ENCODE measurements at regions not wholly inside any gene's neighbourhood (a gene's known extent, or its start where the extent isn't known, plus 50 kb on each side); places are given as distances from the start of the nearest gene placed in this dataset.

DNA sequence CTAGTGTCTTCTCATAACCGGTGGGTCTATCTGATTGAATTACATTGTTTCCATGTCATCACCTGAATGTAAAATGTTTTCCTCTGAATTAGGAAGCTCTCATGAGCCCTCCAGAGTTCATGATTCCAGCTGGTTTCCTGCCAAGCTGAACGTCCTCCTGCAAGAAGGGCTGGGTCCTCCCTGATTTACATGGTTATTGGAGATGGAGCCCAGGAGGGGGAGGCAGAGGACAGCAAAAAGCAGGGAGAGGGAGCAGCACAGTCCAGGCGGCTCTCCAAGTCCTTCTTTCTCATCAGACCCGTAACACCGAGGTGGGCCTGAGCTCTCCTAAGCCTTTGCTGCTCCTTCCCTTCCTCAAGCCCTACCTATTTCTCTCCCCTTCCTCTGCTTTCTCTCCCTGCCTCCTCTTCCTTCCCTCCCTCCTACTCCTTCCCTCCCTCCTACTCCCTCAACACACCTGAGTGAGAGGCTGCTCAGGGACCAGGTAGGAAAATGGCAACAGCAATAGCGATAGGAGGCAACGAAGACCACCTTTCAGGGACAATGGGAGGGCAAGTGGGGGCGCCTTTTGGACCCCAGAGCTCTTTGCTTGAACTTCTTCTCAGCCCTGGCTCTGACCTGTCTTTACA is 265.9 kb downstream of the PRDM2 start:
- FAIRE-seq (no peak), DNase-seq (ENCODE audit: insufficient read length, low spot score) (no peak)

- DNase-seq (ENCODE audit: insufficient read length, low spot score) (no peak), FAIRE-seq (no peak)
These were observed 267.7 kb downstream of the PRDM2 start for GRCh38 chr1:13967707-13968106.

GRCh38 chr1:13968361-13968760 is 268.4 kb downstream of the PRDM2 start:
- no peak for FAIRE-seq

GRCh38 chr1:13970631-13971247 is 270.8 kb downstream of the PRDM2 start:
- DNase-seq (ENCODE audit: insufficient read length, low spot score) (no peak), FAIRE-seq (no peak)

More at GRCh38 chr1:13968361-13968760, 268.4 kb downstream of the PRDM2 start:
- no peak for DNase-seq (ENCODE audit: insufficient read length, low spot score)

DNA sequence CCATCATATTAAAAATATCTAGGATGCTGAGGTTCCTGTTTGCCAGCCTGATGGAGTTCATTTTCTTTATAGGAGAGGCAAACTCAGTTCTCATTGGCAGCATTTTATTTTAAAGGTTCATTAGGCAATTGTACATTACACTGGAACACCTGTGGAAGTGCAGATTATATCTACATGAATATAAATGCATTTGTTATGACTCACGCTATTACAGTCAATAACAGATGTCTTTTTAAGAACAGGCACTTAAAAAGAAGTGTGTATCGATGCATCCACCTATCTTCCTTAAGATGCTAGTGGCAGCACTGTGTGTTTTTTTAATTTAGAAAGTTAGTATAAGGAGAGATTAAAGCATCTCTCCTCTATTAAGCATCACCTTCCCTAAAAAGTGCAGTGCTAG is 276.5 kb downstream of the PRDM2 start:
- no peak for DNase-seq (ENCODE audit: insufficient read length, low spot score)
- no peak for FAIRE-seq

- FAIRE-seq = no peak
- DNase-seq (ENCODE audit: insufficient read length, low spot score) = no peak
These were observed 281.2 kb downstream of the PRDM2 start for GRCh38 chr1:13981142-13981541.

DNA sequence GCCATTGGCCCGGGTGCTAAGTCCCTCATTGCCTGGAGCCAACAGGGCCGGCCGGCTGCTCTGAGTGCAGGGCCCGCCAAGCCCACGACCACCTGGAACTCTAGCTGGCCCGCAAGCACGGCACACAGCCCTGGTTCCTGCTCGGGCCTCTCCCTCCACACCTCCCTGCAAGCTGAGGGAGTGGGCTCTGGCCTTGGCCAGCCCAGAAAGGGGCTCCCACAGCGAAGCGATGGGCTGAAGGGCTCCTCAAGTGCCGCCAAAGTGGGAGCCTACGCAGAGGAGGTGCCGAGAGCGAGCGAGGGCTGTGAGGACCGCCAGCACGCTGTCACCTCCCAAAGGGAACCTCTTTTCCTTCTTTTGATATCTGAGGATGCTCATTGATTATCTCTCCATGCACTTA is 283.4 kb downstream of the PRDM2 start:
- no peak for DNase-seq (ENCODE audit: insufficient read length, low spot score)
- no peak for FAIRE-seq

DNA sequence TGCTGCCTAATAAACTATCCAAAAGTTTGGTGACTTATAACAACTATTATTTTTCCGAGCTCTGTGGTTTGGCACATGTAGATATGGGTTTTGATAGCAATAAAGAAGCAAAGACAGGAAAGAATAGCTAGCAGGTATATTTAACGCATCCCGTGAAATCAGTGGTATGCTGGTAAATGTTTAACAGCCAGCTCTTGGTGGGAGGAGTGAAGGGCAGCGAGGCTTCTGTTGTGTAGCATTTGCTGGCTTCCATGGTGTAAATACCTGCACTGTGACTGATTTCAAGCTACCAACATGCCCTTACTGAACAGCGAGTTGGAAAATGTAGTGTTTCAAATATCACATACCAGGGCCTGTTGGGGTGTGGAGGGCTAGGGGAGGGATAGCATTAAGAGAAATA is 291.0 kb downstream of the PRDM2 start:
- no peak for FAIRE-seq
- DNase-seq (ENCODE audit: insufficient read length, low spot score) = no peak

DNA sequence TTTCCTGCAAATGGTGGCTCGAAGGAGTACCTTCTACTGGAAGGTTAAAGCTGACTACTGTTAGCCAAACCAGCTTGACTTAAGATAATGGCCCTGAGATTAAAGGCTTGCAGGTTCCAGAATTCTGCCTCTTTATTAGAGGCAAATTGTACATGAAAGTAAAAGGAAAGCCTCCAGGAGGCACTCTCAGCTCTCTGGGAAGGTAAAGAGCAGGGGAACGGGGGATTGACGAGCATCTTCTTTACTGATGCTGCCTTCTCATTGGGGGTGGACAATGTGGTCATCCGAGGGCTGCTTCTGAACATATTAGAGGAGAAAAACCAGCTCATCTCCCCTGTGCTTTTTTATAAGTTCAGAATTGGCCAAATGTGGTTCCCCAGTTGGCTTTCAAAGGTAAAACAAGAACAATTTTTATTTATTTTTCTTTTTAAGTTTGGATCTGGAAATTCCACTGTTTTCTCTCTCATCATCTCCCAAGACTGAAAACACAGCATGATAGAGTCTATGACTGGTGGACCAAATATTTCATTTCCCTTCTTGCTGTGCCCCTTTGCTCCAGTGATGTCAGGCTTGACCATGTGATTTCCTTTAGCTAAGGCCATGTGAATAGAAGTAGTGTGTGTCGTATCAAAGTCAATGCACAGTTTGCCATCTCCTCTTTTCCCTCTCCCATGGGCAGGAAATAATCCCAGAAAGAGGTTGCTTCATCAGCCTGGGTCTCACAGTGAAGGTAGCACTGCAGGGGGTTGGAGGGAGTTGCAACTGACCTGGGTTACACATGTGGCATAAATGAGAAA is 292.7 kb downstream of the PRDM2 start:
- FAIRE-seq = no peak
- no peak for DNase-seq (ENCODE audit: insufficient read length, low spot score)

- no peak for FAIRE-seq
These were observed 294.4 kb downstream of the PRDM2 start for GRCh38 chr1:13994386-13994785.

DNA sequence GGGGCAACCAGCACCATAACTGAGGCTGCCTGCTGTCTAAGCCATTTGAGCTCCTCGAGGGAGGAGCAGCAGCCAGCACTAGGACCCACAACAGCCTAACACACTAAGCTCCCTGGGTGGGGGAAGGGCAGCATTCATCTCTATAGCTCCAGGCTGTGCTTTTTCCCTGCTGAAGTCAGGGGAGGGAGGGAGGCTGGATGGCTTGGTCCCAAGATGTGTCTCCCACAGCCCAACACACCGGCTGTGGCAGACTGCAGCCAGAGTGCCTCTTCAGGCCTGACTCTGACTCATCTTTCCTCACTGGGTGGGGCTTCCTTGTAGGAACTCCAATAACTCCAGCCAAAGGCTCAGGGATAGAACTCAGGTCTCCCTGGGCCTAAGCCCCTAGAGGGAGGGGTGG is 296.3 kb downstream of the PRDM2 start:
- FAIRE-seq (no peak), DNase-seq (ENCODE audit: insufficient read length, low spot score) (no peak)

More at GRCh38 chr1:13994386-13994785, 294.4 kb downstream of the PRDM2 start:
- DNase-seq (ENCODE audit: insufficient read length, low spot score) = no peak

DNA sequence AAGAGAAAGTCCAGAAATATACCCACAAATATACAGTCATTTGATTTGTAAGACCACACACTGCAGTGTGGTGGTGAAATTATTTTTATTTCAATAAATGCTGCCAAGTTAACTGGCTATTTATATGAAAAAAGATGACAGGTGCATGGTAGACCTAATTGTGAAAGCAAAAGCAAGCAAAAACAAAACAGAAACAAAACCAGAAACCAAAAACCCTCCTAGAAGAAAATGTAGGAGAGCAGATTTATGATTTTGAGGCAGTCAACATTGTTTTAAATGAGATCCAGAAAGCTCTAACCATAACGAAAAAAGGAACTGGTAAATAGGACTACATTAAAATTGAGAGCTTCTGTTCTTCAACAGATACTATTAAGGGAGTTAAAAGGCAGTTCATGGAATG is 303.6 kb downstream of the PRDM2 start:
- DNase-seq (ENCODE audit: insufficient read length, low spot score) (no peak), FAIRE-seq (peak; percentile 72)

- FAIRE-seq (no peak), DNase-seq (ENCODE audit: insufficient read length, low spot score) (no peak)
These were observed 309.6 kb downstream of the PRDM2 start for GRCh38 chr1:14009582-14009981.

- FAIRE-seq = no peak
- DNase-seq (ENCODE audit: insufficient read length, low spot score) = no peak
These were observed 310.5 kb downstream of the PRDM2 start for GRCh38 chr1:14010476-14010875.

DNA sequence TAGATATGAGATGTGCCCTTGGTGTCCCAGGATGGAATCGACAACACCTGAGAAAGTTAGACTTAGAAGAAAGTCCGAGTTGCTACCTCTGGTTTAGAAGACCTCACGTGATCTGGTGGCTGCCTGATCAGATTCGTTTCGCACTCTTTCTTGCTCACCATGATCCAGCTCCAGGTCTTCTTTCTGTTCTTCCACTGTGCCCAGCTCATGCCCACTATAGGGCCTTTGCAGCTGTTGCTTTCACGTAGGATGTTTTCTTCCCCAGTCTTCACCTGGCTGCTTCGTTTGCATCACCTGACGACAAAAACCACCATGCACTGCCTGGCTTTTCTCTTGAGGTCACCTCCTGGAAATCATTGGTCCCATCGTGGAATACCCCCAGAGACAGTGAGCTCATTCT is 311.1 kb downstream of the PRDM2 start:
- DNase-seq (ENCODE audit: insufficient read length, low spot score) = no peak
- no peak for FAIRE-seq

- DNase-seq (ENCODE audit: insufficient read length, low spot score) (no peak), FAIRE-seq (no peak)
These were observed 311.9 kb downstream of the PRDM2 start for GRCh38 chr1:14011888-14012287.

DNA sequence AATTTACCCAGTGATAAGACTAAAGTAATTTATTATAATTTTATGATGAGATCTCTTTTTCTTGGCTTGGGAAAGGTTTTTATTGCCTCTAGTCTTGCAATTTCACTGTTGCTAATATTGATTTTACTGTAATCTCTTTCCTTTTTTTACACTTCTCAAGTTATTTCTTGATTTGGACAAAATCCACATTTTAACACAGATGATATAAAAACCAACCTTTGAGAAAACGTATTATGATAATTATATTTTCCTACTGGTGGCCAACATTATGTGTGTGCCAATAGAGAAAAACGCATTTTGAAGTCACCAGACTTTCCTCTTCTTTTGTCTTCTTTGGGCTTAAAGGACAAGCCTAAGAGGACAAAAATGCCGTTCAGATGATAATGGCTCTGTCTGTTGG is 314.9 kb downstream of the PRDM2 start:
- no peak for FAIRE-seq

DNA sequence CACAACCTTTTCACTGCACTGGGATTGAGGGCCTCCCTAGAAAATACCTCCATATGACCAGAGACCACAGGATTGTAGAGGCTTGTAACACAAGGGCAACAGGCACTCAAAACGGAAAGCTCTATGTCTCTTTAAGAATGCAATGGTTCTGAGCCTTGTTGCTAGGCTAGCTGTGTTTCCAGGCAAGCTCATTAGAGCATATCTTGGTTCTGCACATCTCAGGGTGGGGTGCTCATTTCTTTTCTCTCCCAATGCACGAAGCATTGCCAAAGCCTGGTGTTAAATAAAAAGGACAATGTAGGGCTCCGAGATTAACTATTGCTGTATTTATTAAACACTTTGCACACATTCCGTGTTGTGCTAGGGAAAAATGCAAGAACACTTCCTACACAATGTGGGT is 315.9 kb downstream of the PRDM2 start:
- no peak for FAIRE-seq

More for the DNA sequence above, 314.9 kb downstream of the PRDM2 start:
- no peak for DNase-seq (ENCODE audit: insufficient read length, low spot score)

DNA sequence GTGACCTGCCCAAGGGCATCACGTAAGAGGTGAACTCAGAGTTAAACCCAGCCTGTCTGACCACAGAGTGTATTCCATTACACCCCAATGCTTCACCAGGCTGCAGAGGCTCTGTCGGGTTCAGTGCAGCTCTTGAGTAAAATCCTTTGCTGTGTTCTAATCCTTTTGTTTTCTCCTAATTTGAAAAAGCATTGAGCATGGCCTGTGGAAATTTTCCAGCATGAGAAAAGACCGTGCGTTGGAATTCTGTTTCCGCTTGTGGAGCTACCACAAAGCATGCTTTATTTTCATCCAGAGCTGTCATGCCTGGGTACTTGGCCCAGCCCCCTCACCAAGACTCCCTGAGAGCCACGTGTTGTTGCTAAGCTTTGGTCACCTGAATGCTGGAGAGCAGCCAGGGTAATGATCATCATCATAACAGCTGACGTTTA is 317.6 kb downstream of the PRDM2 start:
- no peak for FAIRE-seq
- no peak for DNase-seq (ENCODE audit: insufficient read length, low spot score)

More for the DNA sequence above, 315.9 kb downstream of the PRDM2 start:
- DNase-seq (ENCODE audit: insufficient read length, low spot score) = no peak

DNA sequence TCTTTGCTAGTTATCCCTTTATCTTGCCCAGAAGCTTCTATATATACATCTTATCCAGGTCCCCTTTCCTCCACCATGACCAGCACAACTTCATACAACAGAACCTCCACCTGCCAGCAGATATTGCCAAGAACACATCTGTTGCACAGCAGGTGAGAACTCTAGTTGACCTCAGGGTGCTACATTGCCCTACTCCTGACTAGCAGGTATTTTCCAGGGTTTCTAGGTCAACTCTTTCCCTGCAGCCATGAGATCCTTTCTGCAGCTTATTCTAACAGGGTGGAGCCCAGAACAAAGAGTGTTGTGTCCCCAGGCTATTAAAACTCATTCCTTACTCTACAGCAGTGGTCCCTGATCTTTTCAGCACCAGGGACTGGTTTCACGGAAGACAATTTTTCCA is 319.5 kb downstream of the PRDM2 start:
- FAIRE-seq (no peak), DNase-seq (ENCODE audit: insufficient read length, low spot score) (no peak)

- no peak for FAIRE-seq
- no peak for DNase-seq (ENCODE audit: insufficient read length, low spot score)
These were observed 320.0 kb downstream of the PRDM2 start for GRCh38 chr1:14020006-14020405.

DNA sequence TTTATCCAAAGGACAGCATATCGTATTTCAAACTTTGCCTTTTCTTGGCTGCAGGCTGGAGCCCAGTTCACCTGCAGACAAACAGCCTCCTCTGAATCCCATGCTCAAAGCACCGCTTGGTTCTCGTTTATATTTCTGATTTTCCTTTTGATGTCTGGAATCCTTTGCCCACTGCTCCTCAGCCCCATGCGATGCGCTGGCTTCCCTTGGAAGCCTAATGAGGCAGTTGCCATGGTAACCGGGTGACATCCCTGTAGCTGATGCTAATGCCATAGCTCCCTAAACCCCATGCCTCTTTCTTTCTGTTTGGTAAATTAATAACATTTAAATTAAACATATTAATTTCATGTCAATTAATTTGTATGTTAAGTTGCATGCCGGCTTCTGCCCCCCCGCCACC is 327.1 kb downstream of the PRDM2 start:
- FAIRE-seq (no peak), DNase-seq (ENCODE audit: insufficient read length, low spot score) (no peak)

Measured in GM19239 (cell line).